NCI-H748 treated with DMSO at 0.1 percent for 48 hours (cell line): ENCODE measurements at regions not wholly inside any gene's neighbourhood (a gene's known extent, or its start where the extent isn't known, plus 50 kb on each side); places are given as distances from the start of the nearest gene placed in this dataset.
"Not testable (repeated sequence)": the region's sequence is repeated elsewhere in the genome, so short reads cannot be mapped to it uniquely, and the experiment has no call there.

Experiments used
- DNase-seq: peaks from one replicate; lab custom pipeline; 2025; lab: John Stamatoyannopoulos, UW

DNA sequence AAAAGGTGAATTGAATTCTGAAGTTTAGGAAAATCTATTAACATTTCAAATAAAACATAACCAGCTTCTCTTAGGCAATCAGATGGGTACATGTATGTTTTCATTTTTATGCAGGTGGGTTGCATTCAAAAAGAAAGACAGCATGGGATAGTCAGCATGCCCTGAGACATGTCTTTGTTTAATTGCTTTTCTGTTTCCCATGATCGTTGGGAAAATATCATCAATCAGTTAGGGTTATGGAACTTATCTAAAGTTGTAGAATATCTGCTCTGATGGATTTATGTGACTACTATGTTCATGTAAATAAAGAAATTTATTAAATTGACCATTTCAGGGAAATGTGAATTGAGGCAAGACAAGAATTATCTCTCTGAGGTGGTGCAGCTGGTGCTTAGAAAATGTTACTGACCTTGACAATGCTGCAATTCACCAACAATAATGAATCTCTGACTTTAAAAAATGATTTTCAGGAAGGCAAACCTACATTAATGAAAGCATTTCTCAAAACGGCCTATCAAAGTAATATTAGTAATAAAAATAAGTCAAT is 112.7 kb downstream of the RFPL4B start:
- DNase-seq = no peak

DNA sequence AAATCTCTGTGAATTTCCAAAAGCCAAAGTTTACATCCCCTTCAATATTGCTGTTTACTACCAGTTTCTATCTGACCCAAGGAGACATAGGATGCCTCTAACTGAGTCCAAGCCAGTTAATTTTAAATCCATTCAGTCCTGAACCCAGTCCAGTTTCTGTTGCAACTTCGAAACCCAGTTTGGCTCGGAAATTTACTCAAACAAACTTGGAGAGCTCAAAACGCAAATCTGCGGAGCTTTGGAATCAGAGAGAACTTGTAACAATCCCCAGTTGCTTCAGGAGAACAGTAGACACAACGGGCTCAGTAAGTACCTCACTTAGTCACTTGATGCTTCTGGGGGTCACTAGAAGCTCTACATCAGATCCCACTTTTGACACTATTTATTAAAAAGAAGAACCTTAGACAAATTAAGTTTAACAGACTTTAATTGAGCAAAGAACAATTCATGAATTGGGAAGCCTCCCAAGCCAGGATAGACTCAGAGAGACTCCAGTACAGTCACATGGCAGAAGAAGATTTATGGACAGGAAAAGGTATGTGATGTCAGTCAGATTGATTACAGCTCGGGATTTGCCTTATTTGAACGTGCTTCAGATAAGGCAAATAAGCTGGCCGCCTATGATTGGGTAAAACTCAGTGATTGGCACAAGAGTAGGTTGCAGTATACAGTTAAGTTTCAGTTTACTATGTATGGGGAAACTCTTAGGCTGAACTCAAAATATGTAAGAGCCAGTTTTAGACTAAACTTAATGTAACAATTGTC is 118.0 kb downstream of the RFPL4B start:
- DNase-seq = no peak

DNA sequence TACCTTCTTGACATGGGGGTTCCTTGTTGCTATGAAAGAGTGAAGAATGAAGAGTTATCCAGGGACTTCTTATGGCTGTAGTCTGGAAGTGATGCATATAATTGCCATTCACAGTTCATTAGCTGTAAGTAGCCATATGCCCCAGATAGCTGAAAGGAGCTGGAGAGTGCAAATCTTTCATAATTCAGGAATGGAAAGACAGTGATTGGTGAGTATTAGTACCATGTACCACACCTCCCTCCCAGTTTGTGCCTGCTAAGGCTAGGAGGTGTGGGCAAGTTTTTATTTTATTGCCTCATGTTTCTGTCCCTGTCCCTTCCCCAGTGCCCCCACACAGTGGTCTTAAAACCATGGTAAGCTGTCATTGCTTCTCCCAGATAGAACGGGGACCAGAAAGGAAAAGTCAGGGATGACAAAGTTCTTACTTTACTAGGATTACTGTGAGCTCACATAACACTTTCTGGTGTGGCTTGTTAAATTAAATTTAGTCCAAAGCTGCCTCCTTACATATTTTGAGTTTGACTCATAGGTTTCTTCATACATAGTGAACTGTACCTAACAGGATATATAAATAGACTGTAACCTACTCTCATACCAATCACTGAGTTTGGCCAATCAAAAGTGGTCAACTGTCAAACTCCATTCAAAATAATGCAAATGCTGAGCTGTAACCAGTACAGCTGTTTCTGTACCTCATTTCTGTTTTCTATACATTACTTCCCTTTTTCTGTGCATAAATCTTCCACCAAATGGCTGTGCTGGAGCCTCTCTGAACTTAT is 119.4 kb downstream of the RFPL4B start:
- DNase-seq = no peak

DNA sequence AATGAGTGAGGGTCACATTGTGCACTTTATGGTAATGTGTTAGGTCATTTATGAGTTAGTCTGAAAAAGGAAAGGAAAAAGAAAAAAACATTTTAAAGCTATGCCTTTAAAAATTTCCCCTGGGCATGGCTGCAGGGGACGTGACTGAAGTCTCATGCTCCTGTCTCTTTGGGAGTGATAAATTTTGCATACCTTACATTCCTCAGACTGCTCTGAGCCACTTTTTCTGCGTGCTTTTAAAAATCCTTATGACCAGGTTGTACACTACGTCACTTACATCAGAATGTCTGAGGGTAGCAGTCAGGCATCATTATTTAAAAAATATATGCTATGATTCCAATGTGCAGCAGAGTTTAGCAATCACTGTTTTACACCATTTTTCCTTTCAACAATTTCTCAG is 121.2 kb downstream of the RFPL4B start:
- no peak for DNase-seq

DNA sequence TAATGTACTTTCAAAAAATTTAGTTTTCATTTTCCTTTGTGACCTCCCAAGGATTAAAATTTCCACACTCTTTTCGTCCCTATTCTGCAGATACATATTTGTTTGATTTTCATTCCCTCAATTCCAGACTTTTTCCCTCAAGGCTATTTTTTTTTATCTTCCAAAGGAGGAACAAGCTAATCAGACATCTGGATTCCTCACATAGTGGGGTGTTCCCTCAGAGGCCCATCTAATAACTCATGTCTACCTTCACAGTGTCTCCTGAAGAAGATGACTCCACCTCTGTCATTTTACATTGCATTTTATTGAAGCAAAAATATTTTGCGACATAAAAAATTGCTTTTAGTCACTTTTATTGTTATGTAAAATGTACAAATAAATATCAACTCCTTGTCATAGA is 122.2 kb downstream of the RFPL4B start:
- no peak for DNase-seq

DNA sequence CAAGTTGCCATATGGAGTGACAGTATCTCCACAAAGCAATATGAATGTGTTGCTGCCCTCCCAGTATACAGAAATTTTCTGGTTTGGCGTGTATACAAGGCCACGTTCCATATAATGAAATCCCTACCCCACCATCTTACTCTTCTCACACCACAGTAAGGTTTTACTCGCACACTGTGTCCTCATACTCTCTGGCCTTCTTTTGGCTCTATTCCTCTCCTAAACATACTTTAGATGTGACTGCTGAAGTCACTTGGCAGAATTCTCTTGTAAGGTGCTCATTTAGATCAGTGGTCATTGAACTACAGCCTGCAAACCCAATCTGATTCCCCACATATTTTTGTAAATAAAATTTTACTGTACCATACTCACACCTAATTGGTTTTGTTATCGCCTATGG is 123.2 kb downstream of the RFPL4B start:
- no peak for DNase-seq

DNA sequence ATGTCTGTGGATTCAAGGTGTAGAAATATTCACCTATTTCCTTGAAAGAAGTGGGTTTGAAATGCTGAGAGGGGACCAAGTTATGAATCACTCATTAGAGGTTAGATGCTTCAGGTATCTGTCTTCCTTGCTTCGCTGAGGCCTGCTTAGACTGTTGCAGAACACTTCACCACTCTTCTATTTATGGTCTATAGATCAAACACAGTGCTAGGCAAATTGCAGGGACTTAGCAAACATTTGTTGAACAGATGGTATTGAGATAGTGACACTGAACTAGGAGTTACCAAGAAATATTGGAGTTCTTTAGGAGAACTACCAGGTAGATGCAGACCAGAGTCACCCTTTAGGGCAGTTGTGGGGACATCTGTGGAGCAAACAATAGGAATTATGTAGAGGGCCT is 123.8 kb downstream of the RFPL4B start:
- DNase-seq = no peak

DNA sequence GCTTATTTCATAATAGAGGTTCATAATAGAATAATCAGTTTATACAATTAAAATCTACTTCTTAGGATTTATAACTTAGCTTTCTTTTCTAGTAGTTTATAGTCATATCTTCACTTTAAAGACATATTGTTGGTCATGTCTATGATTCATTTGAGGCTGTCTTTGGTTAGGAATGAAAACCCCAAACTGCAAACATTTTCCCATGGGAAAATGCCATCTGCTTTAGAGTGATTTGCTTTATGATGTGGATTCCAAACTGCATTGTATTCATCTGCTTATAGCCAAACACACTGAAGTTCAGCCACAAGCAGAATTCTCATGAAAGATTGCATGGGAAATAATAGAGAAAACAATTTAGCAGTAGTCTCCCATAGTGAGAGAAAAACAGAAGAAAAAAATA is 128.0 kb downstream of the RFPL4B start:
- DNase-seq = no peak

DNA sequence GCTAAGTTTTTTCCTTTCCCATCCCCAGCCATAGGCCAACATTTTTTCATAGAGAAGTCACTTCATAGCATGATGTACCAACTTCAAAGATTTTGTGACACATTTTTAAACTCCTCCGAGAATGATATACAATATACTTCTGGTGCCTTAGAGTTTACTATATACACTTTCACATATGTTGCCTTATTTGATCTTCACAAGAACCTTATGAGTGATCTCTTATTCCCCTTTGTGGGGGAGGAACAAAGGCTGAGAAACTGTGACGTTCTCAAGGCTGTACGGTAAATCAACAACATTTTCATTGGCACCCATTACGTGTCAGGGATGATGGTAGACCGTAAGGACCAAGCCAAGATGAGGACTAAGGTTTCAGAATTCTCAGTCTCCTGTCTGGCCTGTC is 130.0 kb downstream of the RFPL4B start:
- no peak for DNase-seq

DNA sequence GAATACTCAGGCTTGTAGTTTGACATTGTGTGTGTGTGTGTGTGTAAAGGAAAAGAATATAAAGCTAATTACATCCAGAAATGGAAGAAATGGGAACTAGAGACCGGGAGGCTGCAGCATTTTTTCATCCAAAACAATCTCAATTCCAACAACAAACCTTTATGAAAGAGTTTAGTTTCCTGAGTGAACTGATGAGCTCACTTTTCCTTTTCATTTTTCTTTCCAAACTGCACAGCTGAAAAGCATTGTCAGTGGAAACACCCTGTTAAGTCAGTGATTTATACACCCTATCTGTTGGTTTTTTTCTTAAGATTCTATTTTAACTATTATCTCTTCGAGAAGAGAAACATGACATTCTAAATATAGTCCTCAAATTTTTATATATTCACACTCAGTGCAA is 130.9 kb downstream of the RFPL4B start:
- DNase-seq = no peak

DNA sequence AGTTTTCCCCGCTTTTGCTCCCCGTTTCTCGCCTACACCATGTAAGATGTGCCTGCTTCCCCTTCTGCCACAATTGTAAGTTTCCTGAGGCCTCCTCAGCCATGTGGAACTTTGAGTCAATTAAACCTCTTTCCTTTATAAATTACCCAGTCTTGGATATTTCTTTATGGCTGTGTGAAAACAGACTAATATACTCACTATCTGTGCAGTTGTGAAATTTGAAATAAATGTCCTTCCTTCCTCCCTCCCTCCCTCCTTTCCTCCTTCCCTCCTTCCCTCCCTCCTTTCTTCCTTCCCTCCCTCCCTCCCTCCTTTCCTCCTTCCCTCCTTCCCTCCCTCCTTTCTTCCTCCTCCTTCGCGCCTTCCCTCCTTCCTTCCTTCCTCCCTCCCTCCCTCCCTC is 132.8 kb downstream of the RFPL4B start:
- not testable (repeated sequence) for DNase-seq

DNA sequence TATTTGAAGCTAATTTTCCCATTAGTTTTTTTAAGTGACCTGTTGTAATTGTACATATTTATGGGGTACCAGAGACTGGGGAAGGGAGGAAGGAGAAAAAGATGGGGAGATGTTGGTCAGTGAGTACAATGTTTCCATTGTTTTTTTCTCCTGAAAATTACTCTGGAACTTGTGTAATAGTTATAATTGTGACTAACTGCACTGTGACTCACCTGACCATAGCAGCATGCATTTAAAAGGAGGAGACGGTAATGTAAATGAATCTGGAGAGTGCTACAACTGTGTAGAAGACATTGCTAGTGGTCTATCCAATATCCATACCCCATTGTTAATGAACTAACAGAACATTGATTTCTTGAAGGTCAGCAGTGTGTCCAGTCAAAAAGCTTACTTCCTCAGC is 133.4 kb downstream of the RFPL4B start:
- DNase-seq = no peak

DNA sequence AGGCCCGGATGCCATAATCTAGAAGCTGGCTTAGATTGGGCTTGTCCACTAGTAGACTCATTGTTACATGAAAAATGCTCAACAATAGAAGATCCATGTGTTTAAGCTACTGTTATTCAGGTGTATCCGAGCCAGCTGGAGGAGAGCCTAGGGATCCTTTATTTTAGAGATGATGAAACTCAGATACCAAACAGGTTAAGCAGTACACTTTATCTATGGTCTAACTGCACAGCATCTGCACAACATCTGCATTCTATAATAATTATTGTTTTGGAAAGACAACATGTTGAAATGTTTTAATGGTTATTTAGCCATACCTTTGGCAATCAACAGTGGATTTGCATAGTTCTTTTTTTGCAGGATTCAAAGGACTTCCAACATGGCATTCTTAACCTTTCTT is 134.1 kb downstream of the RFPL4B start:
- DNase-seq = no peak

DNA sequence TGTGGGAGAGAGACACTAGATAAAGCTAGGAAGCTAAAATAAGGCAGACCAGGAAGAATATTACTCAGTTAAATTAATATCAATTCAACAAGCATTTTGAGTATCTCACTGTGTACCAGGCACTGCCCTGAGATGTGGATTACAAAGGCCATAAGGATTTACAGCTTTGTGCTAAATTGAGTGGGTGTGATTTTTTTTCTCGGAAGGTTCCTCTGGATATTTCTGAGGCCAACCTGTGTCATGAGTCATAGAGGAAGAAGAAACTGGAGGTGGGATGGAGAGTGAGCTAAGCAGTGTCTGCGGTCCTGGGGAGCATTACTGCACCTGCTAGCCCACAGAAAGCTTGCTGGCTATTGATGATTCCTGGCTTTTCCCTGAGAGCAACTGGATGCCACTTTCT is 135.2 kb downstream of the RFPL4B start:
- no peak for DNase-seq

DNA sequence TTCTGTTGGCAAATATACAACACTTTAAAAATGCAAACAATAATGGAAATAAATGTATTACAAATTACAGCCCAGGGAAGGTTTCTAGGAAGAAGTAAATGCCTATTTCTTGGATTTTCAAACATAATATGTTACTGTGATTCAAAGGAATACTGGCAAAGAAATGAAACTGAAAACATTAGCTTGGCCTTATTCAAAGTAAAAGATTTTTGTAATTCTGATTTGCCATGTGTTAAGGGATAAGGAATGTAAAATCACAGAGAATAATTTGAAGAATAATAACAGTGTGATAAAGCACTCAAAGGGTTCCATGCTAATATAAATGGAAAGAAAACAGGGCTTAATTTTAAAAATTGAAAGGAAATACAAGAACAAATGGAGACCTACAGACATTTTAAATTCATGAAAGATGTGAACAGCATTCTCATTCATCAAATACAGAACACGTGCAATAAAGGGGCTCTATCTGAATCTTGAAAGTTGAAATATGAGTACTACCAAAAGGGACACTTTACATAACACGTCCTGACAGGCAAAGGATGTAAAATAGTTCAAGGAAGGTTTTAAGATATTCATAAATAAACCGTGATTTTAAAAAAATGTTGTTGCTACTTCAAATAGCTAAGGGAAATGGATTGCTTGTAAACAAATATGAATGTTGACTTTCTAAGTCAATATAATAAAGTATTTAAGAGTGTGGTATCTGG is 138.1 kb downstream of the RFPL4B start:
- no peak for DNase-seq

DNA sequence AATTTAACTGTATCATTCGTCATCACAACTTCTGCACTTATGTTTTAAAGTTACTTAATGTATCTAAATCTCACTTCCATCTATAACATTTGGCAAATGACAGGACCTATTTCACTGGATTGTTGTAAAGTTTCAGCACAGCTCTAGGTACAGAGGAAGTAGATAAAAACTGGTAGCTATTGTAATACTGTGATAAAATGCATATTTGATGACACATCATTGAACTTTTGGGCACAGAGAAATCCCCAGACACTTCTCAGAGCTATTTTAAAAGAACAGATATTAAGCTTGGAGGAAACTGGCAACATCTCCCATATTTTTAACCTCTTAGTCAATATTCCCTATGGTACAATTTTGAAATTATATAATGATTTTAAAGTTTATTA is 138.7 kb downstream of the RFPL4B start:
- DNase-seq = no peak

DNA sequence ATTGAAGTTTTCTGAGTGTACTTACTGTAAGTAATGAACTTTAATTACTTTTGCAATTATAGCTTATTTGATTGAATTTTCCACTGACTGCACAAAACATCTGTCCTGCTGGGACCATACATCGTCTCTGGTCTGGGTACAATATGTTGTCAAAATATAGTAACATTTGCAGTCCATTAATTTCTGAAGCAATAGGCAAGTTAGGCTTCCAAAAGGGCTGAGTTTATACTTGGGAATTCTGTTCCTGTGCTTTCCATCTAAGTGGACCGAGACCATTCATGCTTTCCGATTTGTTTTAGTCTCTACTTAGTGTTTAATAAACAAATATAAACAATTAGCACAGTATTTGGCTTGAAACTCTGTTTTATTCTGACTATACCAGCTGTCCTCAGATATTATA is 139.3 kb downstream of the RFPL4B start:
- no peak for DNase-seq

DNA sequence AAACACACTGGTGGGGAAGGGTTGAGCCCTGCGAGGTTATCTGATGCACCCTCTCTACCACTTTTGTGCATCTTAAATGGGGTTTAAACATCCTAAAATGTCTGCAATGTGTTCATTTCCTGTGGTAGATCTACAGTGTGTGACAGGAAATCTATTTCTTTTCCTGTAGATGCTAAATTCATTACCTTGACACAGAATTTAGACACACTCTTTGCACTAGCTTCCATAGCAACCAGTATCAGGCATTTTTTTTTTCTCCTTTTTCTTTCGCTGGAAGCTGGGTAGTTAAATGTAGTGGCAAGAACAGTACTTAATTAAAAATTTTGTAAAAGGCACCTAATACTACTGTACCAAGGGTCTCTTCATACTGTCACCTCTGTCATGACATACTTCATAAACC is 141.1 kb downstream of the RFPL4B start:
- DNase-seq = no peak

DNA sequence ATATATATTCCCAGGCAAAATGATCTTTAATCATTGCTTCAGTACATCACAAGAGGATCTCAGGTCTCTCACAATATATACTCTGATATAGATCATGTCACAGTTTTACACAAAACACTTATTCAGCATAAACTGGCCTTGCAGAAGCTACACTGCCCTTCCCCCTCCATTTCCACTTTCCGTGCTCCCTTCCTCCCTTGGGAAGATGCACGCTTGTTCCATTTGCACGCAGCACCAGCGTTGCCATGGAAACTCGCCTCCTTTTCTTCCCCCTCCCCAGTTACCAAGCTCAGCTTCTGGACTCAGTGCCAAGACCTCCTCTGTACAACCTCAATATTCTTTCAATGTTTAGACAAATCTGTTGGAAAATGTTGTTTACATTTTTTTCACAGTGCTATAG is 154.6 kb downstream of the RFPL4B start:
- peak; percentile 82 for DNase-seq

DNA sequence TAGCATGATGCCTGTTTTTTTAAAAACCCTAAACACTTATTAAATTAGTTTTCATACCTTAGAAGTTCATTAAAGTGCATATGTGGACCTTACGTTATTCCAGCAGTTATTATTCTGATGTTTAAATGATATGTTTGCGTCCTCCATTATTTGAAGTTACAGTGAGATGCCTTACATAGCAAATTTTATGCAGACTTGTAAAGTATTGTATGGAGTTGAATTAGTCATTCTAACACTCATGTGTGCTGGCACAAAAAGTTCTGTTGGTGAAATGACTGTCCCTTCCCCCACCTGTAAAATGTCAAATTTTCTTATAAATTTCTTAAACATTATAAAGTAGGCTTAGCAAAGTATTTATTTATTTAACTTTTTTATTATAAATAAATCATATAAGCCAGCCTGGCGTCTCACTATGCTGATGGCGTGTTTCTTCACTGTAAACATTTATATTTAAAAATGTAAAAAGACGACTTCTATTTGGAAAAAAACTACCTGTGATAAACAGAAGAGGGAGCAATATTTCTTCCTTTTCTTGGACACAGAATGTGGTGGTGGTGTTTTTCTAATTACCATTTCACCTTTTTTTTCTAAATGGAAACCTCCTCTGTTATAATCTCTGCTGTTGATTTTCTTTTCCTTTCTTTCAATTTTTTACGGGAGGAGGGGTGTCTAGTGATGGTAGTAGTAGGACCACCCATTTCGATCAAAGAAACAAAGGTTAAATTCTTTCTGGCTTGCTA is 155.4 kb downstream of the RFPL4B start:
- DNase-seq = no peak

DNA sequence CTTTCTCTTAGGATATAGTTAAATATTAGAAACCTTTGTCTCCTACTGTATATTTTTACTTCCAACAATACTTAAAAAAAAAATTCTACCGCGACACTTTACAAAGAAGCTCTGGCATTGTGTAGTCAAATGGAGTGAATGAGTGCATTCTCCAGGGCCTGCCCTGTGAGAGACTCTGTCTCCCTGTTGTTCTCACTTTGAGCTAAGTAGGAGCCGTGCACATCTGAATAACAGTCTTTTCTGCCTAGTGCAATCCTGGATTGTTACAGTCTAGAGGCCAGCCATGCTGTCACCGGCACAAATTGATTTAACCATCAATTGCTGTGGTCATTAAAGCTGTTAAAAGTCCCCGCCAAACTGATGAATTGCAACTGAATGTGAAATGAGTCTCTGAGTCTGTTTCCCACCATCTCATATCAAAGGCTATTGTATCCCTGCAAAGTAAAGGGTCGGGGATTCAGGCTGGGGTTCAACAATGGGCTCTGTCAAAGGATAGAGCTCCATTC is 156.0 kb downstream of the RFPL4B start:
- DNase-seq = peak; percentile 25

DNA sequence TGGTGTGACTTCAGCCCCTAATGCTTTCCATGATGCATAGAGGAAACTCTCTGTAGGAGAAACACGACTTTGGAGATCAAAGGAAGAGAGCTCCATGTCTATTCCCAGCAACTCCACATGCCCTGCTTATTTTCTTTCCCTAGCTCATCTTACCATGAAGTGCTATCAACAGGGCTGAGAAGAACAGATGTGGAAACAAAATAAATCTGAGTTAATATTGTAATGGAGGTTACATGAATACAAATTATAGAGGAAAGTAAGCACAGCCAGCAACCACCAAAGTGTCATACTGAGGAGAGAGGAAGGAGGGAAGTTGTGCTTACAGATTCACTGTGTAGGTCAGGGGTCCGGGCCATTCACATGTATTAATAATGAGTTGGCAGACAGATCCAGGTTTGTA is 157.5 kb downstream of the RFPL4B start:
- no peak for DNase-seq
